IgD-negative memory B cell (primary cell): ENCODE measurements at regions not wholly inside any gene's neighbourhood (a gene's known extent, or its start where the extent isn't known, plus 50 kb on each side); places are given as distances from the start of the nearest gene placed in this dataset.

ENCODE experiments used
- H3K27ac Mint-ChIP-seq, 3 donors: one replicate each; pipeline ENCODE4 v1.8.0; 2020 to 2022; ENCODE audit warnings: mild to moderate bottlenecking in 3 of 3, mixed read lengths in 3 of 3, moderate library complexity in 1 of 3
- H3K27me3 Mint-ChIP-seq: one replicate; pipeline ENCODE4 v1.8.0; 2021; ENCODE audit warnings: mixed read lengths
- H3K36me3 Mint-ChIP-seq: one replicate; pipeline ENCODE4 v1.8.0; 2020; ENCODE audit warnings: mild to moderate bottlenecking, mixed read lengths
- H3K4me1 Mint-ChIP-seq, 3 donors: one replicate each; pipeline ENCODE4 v1.8.0; 2020 to 2022; ENCODE audit warnings: mixed read lengths in 3 of 3, mild to moderate bottlenecking in 1 of 3
- H3K4me3 Mint-ChIP-seq, 4 donors: one replicate each; pipeline ENCODE4 v1.8.0; 2020 to 2022; ENCODE audit warnings: mild to moderate bottlenecking in 4 of 4, mixed read lengths in 4 of 4, moderate library complexity in 3 of 4
- H3K9me3 Mint-ChIP-seq, 3 donors: one replicate each; pipeline ENCODE4 v1.8.0; 2020 to 2021; ENCODE audit warnings: mixed read lengths in 3 of 3, mild to moderate bottlenecking in 1 of 3

DNA sequence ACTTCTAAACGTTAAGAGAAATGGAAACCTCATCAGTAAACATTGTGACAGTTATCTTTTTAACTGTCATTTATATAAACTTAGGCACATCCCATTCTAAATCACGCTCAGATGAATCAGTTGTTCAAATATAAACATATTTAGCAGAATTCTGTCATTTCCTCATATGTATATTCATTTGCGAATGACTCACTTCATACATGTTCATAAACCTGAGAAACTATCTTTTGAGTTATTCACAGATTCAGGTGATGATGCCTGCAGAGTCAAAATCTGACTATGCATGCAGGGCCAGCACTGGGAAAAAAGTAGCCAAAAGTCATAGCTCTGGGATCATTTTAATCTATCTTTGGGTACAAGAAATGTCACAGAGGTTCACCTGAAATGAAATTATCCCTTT lies 153.8 kb upstream of the PKN2 start:
- Mint-ChIP-seq H3K27me3 (no peaks in the 10 kb centered on the region), H3K27ac (no peak overlapping the region), H3K36me3 (no peaks in the 10 kb centered on the region), H3K9me3 (no peaks in the 10 kb centered on the region), H3K4me1 (no peaks in the 10 kb centered on the region), H3K4me3 (no peak overlapping the region)

DNA sequence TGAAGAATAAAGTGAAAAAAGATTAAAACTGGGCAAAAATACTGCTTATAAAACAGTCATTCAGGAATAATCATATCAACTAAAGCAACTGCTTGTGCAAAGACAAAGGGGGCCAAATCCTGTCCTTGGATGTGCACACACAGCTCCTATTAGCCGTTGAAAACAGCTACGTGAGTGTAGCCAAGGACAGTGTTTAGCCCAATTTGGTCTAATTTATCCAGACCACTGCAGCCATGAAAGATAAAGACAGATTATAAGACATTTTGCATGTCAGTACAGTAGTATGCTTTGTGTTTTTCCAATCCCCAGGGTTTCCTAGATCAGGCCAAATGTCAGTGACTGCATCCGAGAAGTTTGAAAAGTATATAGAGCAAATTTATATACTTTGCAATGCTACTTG lies 146.3 kb upstream of the PKN2 start:
- no peak overlapping the region for H3K27ac Mint-ChIP-seq
- no peak overlapping the region for H3K4me3 Mint-ChIP-seq
- H3K27me3 Mint-ChIP-seq: no peaks in the 10 kb centered on the region
- no peaks in the 10 kb centered on the region for H3K4me1 Mint-ChIP-seq
- peaks cover 0 to 3% (median 0%) of the 10 kb centered on the region in 3 donors for H3K9me3 Mint-ChIP-seq
- H3K36me3 Mint-ChIP-seq: peaks cover 2% of the 10 kb centered on the region

DNA sequence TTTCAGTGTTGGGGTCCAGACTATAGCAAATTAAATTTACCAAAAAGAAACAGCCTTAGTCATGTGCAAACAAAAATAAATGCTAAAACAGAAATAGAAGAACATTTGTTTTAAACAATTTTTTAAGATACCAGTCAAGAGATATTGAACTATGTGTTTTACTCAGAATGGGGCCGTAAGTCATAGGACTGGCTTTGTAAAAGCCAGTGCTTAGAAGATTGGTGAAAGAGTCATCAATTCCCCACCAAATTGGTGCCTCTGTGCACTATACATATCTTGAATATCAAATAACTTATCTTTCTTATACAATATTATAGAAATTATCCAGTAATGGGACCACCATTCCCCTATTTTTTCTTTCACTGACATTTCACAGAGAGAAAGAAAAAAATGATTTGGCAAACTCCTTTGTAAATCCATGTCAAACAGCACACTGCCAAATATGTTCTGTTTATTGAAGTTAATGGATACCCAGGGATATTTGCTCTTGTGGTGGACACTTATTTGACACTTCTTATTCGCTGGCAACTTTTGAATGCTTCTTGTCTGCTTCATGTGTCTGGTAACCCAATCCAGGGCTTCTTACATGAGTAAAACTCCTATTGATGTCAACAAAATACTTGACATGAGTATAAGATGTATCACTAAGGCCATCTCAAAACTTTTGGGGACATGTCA lies 145.7 kb upstream of the PKN2 start:
- Mint-ChIP-seq H3K4me1 (no peaks in the 10 kb centered on the region), H3K27ac (no peak overlapping the region), H3K36me3 (peaks cover 2% of the 10 kb centered on the region), H3K4me3 (no peak overlapping the region), H3K27me3 (peaks cover under 1% of the 10 kb centered on the region), H3K9me3 (peaks cover 0 to 3% (median 0%) of the 10 kb centered on the region in 3 donors)

DNA sequence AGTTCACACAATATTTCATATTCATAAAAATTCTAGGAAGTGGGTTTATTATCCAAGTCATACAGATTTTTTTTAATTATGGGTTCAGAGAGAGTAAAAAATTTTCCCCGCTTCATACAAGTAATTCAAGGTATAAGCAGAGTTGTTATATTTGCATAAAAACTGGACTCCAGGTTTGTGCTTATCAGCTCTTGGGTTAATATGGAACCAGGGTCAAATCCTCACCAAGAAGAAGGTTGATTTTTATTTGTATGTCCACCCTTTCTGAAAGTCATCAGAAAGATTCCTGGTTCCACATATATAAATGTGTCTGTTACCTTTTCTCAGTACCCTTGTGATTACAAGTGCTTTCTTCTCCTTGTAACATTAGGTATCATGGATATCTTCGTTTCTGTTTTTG lies 143.8 kb upstream of the PKN2 start:
- no peaks in the 10 kb centered on the region for H3K4me1 Mint-ChIP-seq

DNA sequence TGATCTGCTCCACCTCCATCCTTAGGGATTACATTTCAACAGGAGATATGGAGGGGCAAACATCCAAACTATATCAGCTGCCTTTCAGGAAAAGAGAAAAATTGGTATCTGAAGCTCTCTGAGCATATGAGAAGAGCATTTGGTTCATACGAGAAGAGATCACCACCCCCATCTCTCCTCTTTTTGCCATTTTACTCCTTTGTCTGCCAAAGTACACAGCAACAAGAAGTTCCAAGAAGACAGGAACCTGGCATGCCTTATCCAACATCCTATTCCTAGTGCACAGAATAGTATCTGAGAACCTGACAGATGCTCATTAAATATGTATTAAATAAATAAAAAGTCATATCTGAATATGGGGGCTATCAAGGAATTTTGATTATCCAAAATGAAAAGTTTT lies 142.5 kb upstream of the PKN2 start:
- no peak overlapping the region for H3K27ac Mint-ChIP-seq
- H3K4me3 Mint-ChIP-seq: no peak overlapping the region
- no peaks in the 10 kb centered on the region for H3K4me1 Mint-ChIP-seq
- H3K9me3 Mint-ChIP-seq: peaks cover 0 to 3% (median 0%) of the 10 kb centered on the region in 3 donors
- H3K36me3 Mint-ChIP-seq: no peaks in the 10 kb centered on the region
- peaks cover 2% of the 10 kb centered on the region for H3K27me3 Mint-ChIP-seq

More for the DNA sequence above, 143.8 kb upstream of the PKN2 start:
- Mint-ChIP-seq H3K9me3 (peaks cover 0 to 3% (median 0%) of the 10 kb centered on the region in 3 donors), H3K27me3 (peaks cover 2% of the 10 kb centered on the region), H3K36me3 (peaks cover 2% of the 10 kb centered on the region), H3K27ac (no peak overlapping the region), H3K4me3 (no peak overlapping the region)

DNA sequence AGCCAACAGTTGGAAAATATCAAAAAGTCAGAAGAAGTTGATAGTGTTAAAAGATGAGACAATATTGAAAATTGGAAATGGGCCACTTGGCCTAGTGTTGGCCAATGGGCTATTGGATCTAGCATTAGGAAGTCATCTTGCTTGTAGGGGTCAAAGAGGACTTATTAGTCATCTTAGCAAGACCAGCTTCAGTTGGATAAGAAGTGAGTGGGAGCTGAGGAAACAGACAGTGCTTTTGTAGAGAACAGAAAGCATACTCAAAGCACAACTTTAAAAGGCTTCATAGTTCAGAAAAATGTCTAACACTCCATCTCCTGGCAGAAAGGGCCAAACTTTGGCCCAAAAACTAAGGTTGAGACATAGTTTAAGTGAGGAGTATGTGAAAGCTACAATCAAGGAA lies 139.9 kb upstream of the PKN2 start:
- Mint-ChIP-seq H3K36me3 (no peaks in the 10 kb centered on the region), H3K4me3 (no peak overlapping the region), H3K27me3 (peaks cover 3% of the 10 kb centered on the region), H3K27ac (no peak overlapping the region), H3K9me3 (peaks cover 0 to 3% (median 0%) of the 10 kb centered on the region in 3 donors), H3K4me1 (no peaks in the 10 kb centered on the region)

DNA sequence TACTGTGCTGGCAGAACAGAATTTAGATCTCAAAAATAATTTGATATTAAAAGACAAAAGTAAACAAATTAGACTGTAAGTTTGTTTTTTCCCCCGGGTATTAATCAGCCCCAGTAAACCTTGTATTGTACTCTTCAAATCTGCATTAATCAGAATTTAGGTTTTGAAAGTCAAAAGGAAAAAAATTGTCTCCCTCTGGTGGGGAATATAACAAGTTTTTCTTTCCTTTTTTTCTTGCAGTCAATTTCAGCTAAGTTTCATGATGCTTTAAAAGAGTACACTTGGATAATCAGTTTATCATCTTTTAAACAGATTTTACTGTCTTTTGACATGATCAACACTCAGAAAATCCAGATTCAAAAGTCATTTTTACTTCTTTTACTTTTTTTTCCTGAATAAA lies 134.5 kb upstream of the PKN2 start:
- Mint-ChIP-seq H3K4me3 (no peak overlapping the region), H3K9me3 (no peaks in the 10 kb centered on the region), H3K27ac (no peak overlapping the region), H3K36me3 (no peaks in the 10 kb centered on the region), H3K4me1 (no peaks in the 10 kb centered on the region), H3K27me3 (peaks cover 2% of the 10 kb centered on the region)

DNA sequence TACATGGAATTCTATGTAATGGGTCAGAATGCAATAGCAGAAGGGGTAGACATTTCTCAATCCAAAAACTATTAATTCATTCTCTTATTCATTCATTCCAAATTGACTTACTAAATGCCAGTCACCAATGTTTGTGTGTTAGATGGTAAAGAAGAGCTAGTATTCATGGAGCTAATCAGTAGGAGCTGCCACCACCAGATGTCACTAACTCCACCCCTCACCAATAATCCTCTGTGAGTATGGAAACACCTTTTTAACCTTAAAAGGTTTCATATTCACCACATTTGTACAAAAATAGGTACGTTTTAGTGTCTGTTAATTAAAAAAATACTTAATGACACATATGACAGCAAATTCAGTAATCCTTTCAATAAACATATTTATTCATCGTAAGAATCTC lies 131.8 kb upstream of the PKN2 start:
- no peak overlapping the region for H3K4me3 Mint-ChIP-seq
- no peaks in the 10 kb centered on the region for H3K36me3 Mint-ChIP-seq
- H3K27me3 Mint-ChIP-seq: peaks cover 2% of the 10 kb centered on the region
- H3K4me1 Mint-ChIP-seq: no peaks in the 10 kb centered on the region
- H3K9me3 Mint-ChIP-seq: no peaks in the 10 kb centered on the region
- no peak overlapping the region for H3K27ac Mint-ChIP-seq

DNA sequence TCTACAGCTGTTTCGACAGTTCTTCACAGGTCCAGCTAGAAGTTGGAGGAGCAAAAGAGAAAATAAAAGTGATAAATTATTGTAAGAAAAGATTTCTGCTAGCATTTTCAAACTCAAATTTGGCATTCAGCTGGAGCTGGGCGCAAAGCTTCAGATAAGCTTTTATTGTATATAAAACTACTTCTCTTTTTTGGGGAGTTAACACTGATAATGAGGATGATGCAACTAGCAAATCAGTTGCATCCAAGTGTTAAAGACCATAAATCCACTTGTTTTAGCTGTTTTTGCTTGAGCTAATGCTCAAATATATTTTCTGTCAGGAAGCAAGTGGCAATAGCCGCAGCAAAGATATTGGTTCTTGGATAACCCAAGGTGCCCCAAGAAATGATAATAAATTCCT lies 127.1 kb upstream of the PKN2 start:
- Mint-ChIP-seq H3K4me1 (no peaks in the 10 kb centered on the region), H3K9me3 (no peaks in the 10 kb centered on the region), H3K27me3 (no peaks in the 10 kb centered on the region), H3K4me3 (no peak overlapping the region), H3K36me3 (no peaks in the 10 kb centered on the region), H3K27ac (no peak overlapping the region)

DNA sequence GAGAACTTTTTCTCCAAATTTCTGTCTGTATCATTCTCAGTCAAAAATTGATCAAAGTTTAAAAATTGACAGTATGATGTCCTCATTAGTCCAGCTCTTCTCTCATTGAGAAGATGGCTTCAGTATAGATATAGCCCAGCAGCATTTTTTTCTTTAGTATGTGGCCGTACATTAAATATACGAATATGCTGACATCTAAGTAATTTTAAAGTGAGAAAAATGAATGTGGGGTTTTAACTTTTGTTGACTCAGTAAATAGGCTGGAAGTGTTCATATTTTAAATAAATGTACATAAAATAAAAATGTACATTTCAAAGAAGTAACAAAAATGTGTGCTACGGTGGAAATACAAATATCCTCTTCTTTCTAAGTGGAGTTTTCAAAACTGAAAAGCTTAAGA lies 123.5 kb upstream of the PKN2 start:
- no peak overlapping the region for H3K4me3 Mint-ChIP-seq

DNA sequence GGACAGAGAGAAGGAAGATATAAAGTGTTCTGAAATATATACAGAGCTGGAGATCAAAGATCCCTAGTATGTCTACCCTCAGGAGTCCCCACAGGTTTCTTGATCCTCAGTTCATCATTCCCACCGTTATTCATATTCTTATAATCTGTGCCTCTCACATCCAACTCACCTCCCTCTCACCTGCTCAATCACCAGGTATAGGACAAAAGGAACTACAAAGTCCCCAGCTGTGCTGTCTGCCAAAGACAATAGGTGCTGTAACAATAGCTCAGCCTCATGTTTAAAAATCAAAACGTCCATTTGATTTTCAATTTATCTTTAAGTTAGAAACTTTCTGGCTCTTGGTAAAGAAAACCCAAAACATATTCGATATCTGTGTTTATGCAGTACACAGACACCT lies 121.1 kb upstream of the PKN2 start:
- Mint-ChIP-seq H3K4me3 (no peak overlapping the region), H3K9me3 (no peaks in the 10 kb centered on the region), H3K36me3 (peaks cover 1% of the 10 kb centered on the region), H3K27me3 (peaks cover 4% of the 10 kb centered on the region), H3K4me1 (no peaks in the 10 kb centered on the region), H3K27ac (no peak overlapping the region)

More for the DNA sequence above, 123.5 kb upstream of the PKN2 start:
- H3K9me3 Mint-ChIP-seq: no peaks in the 10 kb centered on the region
- no peaks in the 10 kb centered on the region for H3K27me3 Mint-ChIP-seq
- H3K36me3 Mint-ChIP-seq: no peaks in the 10 kb centered on the region
- H3K4me1 Mint-ChIP-seq: no peaks in the 10 kb centered on the region
- no peak overlapping the region for H3K27ac Mint-ChIP-seq

DNA sequence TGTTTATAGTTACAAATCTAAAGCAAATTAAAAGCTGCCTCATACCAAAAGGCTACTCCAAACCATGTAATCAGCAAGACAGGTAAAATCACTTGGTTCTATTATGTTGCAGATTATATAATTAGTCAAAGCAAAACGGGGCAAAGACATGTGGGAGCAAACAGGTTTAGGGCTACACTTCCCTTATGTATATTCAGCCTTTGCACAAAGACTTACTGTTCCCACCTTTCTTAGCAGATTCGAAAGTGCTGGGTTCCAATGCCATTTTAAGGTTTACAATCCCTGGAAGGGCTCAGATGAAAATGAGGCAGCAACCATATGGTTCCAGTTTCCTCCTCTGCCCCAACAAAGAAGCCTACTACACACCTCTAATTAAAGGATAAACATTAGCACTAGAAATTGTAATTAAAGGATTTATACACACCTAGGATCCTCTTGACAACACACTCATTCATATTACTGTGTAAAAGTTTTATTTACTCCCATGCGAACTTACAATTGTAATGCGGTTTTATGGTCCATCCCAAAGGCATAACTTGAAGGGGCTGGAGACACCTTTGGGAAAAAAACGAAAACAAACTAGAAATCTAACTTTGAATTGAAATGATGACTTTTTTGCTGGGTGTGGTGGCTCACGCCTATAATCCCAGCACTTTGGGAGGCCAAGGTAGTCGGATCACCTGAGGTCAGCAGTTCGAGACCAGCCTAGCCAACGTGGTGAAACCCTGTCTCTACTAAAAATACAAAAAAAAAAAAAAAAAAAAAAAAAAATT lies 117.3 kb upstream of the PKN2 start:
- no peak overlapping the region for H3K27ac Mint-ChIP-seq
- H3K36me3 Mint-ChIP-seq: peaks cover 1% of the 10 kb centered on the region

DNA sequence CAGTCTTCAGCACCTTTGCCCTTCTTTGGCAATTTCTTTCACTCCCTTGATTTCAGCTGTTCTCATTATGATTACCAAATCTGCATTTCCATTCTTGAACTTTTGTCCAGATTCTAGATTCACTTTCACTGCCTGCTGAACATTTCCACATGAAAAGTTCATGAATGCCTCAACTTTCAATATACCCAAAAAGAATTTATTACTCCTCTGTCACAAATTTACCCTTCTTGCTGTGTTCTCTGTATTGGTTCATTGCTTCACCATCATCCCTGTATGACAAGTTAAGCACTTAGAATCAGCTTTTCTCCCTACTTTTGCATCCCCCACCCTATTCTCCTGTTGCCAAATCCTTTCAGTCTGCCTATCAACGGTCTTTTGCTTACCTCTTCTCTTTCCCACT lies 112.6 kb upstream of the PKN2 start:
- no peak overlapping the region for H3K4me3 Mint-ChIP-seq
- H3K9me3 Mint-ChIP-seq: no peaks in the 10 kb centered on the region
- H3K36me3 Mint-ChIP-seq: peaks cover under 1% of the 10 kb centered on the region
- H3K4me1 Mint-ChIP-seq: no peaks in the 10 kb centered on the region
- H3K27me3 Mint-ChIP-seq: peaks cover 2% of the 10 kb centered on the region
- H3K27ac Mint-ChIP-seq: no peak overlapping the region

More for the DNA sequence above, 117.3 kb upstream of the PKN2 start:
- Mint-ChIP-seq H3K27me3 (peaks cover 4% of the 10 kb centered on the region), H3K9me3 (no peaks in the 10 kb centered on the region), H3K4me3 (no peak overlapping the region), H3K4me1 (no peaks in the 10 kb centered on the region)

DNA sequence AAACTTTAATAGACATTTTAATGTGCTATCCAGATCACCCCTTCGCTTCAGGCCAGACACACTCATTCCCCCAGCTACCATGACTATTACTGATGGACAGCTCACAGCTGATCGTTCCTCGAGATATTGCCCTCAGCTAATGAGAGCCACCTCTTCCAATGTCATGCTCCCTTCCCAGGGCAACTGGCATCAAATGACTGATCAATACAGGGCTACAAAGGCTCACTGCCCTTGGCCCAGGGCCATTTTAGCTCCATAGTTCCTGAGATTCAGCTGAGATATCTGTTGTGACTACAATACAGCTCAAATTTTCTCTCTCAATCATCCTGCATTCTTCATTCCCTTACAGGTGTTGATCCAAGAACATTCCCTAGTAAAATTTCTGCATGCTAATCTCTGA lies 104.5 kb upstream of the PKN2 start:
- H3K27me3 Mint-ChIP-seq: no peaks in the 10 kb centered on the region
- H3K9me3 Mint-ChIP-seq: peaks cover 0 to 1% (median 0%) of the 10 kb centered on the region in 3 donors
- no peaks in the 10 kb centered on the region for H3K36me3 Mint-ChIP-seq
- peak overlapping the region in 1 of 4 donors; percentile 45 for H3K4me3 Mint-ChIP-seq
- H3K27ac Mint-ChIP-seq: no peak overlapping the region
- H3K4me1 Mint-ChIP-seq: no peaks in the 10 kb centered on the region

DNA sequence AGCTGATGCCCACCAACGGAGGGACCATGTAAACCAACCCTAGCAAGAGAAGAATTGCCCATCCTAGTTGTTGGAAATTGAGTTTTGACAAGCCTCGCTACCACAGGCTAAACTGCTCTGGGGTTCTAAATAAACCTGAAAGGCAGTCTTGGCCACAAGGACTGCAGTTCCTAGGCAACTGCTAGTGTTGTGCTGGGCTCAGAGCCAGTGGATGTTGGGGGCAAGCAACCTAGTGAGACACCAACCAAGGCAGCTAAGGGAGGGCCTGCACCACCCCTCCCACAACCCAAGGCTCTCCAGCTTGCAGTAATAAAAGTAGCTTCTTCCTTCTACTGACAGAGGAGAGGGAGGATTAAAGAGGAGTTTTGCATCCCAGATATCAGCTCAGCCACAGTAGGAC lies 102.4 kb upstream of the PKN2 start:
- no peaks in the 10 kb centered on the region for H3K4me1 Mint-ChIP-seq
- peaks cover 2% of the 10 kb centered on the region for H3K36me3 Mint-ChIP-seq
- H3K9me3 Mint-ChIP-seq: peaks cover 0 to 2% (median 0%) of the 10 kb centered on the region in 3 donors
- H3K27me3 Mint-ChIP-seq: peaks cover 4% of the 10 kb centered on the region
- no peak overlapping the region for H3K4me3 Mint-ChIP-seq
- no peak overlapping the region for H3K27ac Mint-ChIP-seq

DNA sequence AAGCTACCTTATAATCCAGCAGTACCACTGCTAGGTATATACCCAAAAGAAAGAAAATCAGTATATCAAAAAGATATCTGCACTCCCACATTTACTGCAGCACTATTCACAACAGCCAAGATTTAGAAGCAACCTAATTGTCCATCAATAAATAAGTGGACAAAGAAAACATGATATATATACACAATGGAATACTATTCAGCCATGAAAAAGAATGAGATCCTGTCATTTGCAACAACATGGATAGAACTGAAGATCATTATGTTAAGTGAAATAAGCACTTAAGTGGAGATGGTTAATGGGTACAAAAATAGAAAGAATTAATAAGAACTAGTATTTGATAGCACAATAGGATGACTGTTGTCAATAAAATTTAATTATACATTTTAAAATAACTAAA lies 90.7 kb upstream of the PKN2 start:
- no peaks in the 10 kb centered on the region for H3K27me3 Mint-ChIP-seq
- H3K9me3 Mint-ChIP-seq: peaks cover 4 to 12% (median 4%) of the 10 kb centered on the region in 3 donors
- H3K27ac Mint-ChIP-seq: no peak overlapping the region
- H3K4me3 Mint-ChIP-seq: no peak overlapping the region
- H3K36me3 Mint-ChIP-seq: no peaks in the 10 kb centered on the region
- no peaks in the 10 kb centered on the region for H3K4me1 Mint-ChIP-seq
